ENCODE measurements at regions not wholly inside any gene's neighbourhood (a gene's known extent, or its start where the extent isn't known, plus 50 kb on each side); places are given as distances from the start of the nearest gene placed in this dataset.

DNA sequence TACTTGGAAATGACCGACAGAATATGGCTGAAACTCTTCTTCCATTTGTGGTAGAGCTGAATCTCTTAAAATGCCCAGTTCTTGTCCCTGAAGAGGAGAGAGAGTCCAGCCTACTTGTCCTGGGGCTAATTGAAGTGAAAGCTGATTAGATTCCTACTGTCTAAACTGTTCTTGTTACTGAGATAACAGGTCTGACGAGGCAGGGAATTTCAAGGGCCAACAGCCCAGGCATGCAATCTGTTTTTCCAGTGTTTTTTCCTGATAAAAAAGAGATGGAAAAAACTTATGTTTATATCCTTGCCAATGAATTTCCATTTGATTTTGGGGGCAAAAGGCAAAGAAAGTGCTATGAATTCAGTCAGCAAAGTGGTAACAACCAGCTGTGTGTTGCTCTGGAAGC, 195.5 kb downstream of the ETS1 start:
- Histone ChIP-seq H3K4me3 (ENCODE audit: low read depth in 1 of 2, low read length in 2 of 2) (no peak overlapping the region), H3K9me3 (ENCODE audit: control insufficient read depth in 1 of 2, low read length in 2 of 2) (no peaks in the 10 kb centered on the region), H3K27me3 (ENCODE audit: low read depth, low read length) (no peaks in the 10 kb centered on the region), H3K27ac (ENCODE audit: low read length) (no peak overlapping the region), H3K36me3 (ENCODE audit: control insufficient read depth in 1 of 2, insufficient read depth in 2 of 2, low read length in 2 of 2) (no peaks in the 10 kb centered on the region), H3K4me1 (ENCODE audit: control insufficient read depth in 1 of 2, insufficient read depth in 2 of 2, low read length in 2 of 2) (peaks cover 0 to 4% of the 10 kb centered on the region in 2 donors)

DNA sequence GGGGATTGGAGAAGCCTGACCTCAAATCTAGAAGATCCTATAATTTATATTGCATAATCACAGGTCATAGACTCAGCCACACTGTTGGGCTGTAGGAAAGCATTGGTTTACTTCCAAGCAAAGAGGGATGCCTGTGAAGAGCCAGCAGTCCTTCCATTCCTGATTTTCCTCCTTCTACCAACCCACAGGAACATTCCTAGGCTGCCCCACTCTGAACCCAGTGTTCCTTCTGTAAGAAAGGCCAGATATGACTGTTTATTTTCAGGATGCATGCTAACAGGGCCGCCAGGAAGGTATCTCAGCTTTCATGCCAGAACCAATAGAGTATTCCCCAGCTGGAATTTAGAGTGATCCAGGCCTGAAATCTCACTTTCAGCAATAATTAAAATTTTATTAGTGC, 197.1 kb downstream of the ETS1 start:
- no peak overlapping the region for H3K27ac ChIP-seq (ENCODE audit: low read length)
- no peak overlapping the region for H3K4me3 ChIP-seq (ENCODE audit: low read depth in 1 of 2, low read length in 2 of 2)
- no peaks in the 10 kb centered on the region for H3K36me3 ChIP-seq (ENCODE audit: control insufficient read depth in 1 of 2, insufficient read depth in 2 of 2, low read length in 2 of 2)
- no peaks in the 10 kb centered on the region for H3K27me3 ChIP-seq (ENCODE audit: low read depth, low read length)
- no peaks in the 10 kb centered on the region for H3K9me3 ChIP-seq (ENCODE audit: control insufficient read depth in 1 of 2, low read length in 2 of 2)
- H3K4me1 ChIP-seq (ENCODE audit: control insufficient read depth in 1 of 2, insufficient read depth in 2 of 2, low read length in 2 of 2) = peaks cover 0 to 4% of the 10 kb centered on the region in 2 donors

DNA sequence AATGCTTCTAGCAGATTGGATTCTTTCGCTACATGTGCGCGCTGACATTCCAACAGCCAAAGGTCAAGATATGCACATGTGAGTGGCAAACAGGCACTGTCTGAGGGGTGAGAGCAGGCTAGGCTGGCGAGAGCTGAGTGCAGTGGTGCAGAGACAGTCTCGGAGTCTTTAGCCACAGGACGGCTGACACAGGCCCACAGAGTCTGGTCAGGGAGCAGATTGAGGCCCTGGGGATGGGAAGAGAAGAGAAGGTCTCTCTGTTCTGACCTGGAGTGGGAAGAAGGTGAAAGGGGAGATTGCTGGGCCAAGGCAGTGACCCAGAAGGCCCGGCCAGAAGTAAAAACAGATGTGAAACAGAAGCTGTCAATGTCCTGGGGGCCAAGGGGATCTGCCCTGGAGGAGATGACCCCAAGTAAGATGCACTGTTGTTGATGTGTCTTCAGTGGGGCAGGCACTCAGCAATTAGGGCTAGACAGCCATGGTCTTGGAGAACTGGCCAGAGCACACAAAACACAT, 197.8 kb downstream of the ETS1 start:
- Histone ChIP-seq H3K27me3 (ENCODE audit: low read depth, low read length) (no peaks in the 10 kb centered on the region), H3K4me3 (ENCODE audit: low read depth in 1 of 2, low read length in 2 of 2) (no peak overlapping the region), H3K27ac (ENCODE audit: low read length) (no peak overlapping the region), H3K9me3 (ENCODE audit: control insufficient read depth in 1 of 2, low read length in 2 of 2) (no peaks in the 10 kb centered on the region), H3K4me1 (ENCODE audit: control insufficient read depth in 1 of 2, insufficient read depth in 2 of 2, low read length in 2 of 2) (peaks cover 0 to 4% of the 10 kb centered on the region in 2 donors), H3K36me3 (ENCODE audit: control insufficient read depth in 1 of 2, insufficient read depth in 2 of 2, low read length in 2 of 2) (no peaks in the 10 kb centered on the region)

DNA sequence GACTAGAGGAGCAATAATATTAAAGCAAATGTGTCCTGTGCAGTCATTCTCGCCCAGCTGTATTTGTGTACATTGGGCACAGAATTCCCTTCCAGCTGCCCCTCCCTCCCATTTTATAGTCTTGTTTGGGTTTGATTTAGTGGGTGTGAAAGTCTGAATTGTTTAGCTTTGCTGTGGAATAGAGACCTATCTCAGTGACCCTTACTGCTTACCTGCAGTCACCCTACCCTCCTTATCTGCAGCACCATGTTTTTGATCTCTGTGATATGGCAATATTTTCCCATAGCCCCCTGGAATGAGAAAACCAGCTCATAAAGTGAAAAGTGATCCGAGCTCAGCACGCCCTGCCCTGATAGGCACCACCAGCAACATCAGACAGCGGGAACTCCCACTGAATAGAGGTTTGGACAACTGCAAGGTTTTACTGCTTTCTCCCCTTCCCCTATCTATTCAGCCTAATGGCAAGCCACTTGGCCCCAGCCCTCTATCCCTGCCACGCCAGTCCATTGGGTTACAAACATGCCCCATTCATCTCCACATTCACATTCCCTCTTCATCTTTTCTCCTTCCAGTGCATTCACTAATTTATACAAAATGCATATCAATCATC, 199.0 kb downstream of the ETS1 start:
- Histone ChIP-seq H3K36me3 (ENCODE audit: control insufficient read depth in 1 of 2, insufficient read depth in 2 of 2, low read length in 2 of 2) (no peaks in the 10 kb centered on the region), H3K4me1 (ENCODE audit: control insufficient read depth in 1 of 2, insufficient read depth in 2 of 2, low read length in 2 of 2) (peaks cover 0 to 4% of the 10 kb centered on the region in 2 donors), H3K4me3 (ENCODE audit: low read depth in 1 of 2, low read length in 2 of 2) (no peak overlapping the region), H3K9me3 (ENCODE audit: control insufficient read depth in 1 of 2, low read length in 2 of 2) (no peaks in the 10 kb centered on the region), H3K27ac (ENCODE audit: low read length) (no peak overlapping the region), H3K27me3 (ENCODE audit: low read depth, low read length) (no peaks in the 10 kb centered on the region)

DNA sequence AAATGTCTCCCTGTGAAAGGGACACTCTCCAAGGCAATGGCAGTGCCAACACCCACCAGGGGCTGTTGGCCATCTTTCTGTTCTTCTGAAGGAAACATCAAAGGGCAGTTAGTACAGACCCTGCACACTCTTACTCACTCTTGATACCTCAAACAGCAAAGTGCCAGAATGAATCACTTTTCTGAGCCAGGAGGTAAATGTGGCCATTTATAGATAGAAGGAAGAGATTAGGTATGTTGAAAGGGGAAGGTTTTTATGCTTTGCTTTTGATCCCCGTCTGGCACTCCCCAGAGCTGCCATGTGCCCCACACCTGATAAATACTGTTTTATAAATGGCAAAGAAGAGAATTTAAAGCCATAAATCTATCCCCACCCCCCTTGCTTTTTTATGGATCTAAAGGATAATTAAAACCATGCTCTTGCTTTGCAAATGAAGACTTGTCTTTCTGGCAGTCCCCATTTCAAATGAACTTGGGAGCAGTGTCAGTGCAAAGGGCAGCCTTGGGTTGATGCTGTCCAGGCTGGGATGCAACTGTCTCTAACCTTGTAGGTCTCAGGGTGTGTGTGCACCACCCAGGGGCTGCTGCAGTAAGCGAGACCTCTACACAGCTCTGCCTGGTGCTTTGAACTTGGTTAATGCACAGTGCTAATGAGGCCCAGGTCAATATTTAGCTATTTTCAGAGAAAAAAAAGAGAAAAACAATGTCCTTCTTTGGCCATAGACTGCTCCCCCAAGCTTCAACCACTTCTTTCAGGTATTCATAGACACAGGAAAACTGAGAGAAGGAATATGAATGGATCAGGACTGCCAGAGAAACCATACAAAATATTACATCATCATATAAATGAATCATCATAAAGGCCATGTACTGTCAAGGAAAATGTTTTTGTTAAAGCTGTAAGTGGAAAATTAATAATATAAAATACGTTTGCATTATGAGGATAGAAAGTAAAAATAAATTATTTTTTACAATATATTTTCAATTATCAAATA, 207.5 kb downstream of the ETS1 start:
- Histone ChIP-seq H3K27ac (ENCODE audit: low read length) (no peak overlapping the region), H3K27me3 (ENCODE audit: low read depth, low read length) (no peaks in the 10 kb centered on the region), H3K36me3 (ENCODE audit: control insufficient read depth in 1 of 2, insufficient read depth in 2 of 2, low read length in 2 of 2) (no peaks in the 10 kb centered on the region), H3K4me1 (ENCODE audit: control insufficient read depth in 1 of 2, insufficient read depth in 2 of 2, low read length in 2 of 2) (no peaks in the 10 kb centered on the region), H3K9me3 (ENCODE audit: control insufficient read depth in 1 of 2, low read length in 2 of 2) (no peaks in the 10 kb centered on the region), H3K4me3 (ENCODE audit: low read depth in 1 of 2, low read length in 2 of 2) (no peak overlapping the region)

DNA sequence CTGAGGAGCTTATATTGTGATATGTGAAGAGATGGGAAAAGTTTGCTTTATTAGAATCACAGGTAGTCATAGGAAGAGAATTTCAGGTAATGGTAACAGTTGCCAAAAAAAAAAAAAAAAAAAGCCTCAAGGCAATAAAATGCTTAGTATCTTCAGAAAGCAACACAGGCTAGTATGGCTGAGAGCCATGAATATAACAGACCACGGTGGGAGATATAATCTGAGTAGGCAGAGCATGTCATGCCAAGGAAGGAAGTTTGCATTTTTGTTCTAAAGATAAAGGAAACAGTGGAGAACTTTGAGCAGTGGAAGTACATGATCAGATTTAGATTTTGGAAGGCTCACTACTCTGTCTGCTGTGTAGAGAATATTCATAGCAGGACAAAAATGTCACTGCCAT, 211.4 kb downstream of the ETS1 start:
- Histone ChIP-seq H3K27ac (ENCODE audit: low read length) (no peak overlapping the region), H3K4me3 (ENCODE audit: low read depth in 1 of 2, low read length in 2 of 2) (no peak overlapping the region), H3K4me1 (ENCODE audit: control insufficient read depth in 1 of 2, insufficient read depth in 2 of 2, low read length in 2 of 2) (no peaks in the 10 kb centered on the region), H3K36me3 (ENCODE audit: control insufficient read depth in 1 of 2, insufficient read depth in 2 of 2, low read length in 2 of 2) (no peaks in the 10 kb centered on the region), H3K27me3 (ENCODE audit: low read depth, low read length) (no peaks in the 10 kb centered on the region), H3K9me3 (ENCODE audit: control insufficient read depth in 1 of 2, low read length in 2 of 2) (no peaks in the 10 kb centered on the region)

DNA sequence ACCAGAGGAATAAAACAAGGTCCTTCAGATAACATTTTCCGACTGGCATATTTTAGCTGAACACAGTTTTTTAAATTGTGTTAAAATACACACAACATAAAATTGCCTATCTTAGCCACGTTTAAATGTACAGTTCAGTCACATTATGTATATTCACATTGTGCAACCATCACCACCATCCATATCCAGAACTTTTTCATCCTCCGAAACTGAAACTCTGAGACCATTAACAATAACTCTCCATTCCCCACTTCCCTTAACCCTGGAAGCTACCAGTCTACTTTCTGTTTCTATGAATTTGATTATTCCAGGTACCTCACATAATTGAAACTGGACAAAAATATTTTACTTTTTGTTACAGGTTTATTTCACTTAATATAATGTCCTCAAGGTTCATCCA, 213.3 kb downstream of the ETS1 start:
- H3K4me3 ChIP-seq (ENCODE audit: low read depth in 1 of 2, low read length in 2 of 2) = no peak overlapping the region
- H3K36me3 ChIP-seq (ENCODE audit: control insufficient read depth in 1 of 2, insufficient read depth in 2 of 2, low read length in 2 of 2) = no peaks in the 10 kb centered on the region
- no peaks in the 10 kb centered on the region for H3K4me1 ChIP-seq (ENCODE audit: control insufficient read depth in 1 of 2, insufficient read depth in 2 of 2, low read length in 2 of 2)
- H3K9me3 ChIP-seq (ENCODE audit: control insufficient read depth in 1 of 2, low read length in 2 of 2) = no peaks in the 10 kb centered on the region
- no peak overlapping the region for H3K27ac ChIP-seq (ENCODE audit: low read length)
- no peaks in the 10 kb centered on the region for H3K27me3 ChIP-seq (ENCODE audit: low read depth, low read length)

DNA sequence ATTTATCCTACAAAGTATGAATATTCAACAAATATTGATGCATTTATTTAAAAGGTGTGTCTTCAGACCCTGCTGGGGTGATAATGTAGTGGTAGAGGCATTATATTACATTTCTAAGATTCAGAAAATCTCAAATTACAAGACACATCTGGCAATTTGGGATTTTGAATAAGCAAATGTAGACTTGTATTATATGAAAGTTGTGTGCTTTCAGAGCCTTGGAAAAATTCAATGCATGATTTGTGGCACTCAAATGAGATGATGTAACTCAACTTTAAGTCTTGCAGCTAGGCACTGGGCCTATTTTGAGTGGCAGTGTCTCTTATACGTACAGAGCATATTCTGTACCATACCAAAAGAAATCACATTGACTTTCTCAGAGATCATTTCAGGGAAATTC, 214.4 kb downstream of the ETS1 start:
- Histone ChIP-seq H3K27ac (ENCODE audit: low read length) (no peak overlapping the region), H3K36me3 (ENCODE audit: control insufficient read depth in 1 of 2, insufficient read depth in 2 of 2, low read length in 2 of 2) (no peaks in the 10 kb centered on the region), H3K27me3 (ENCODE audit: low read depth, low read length) (no peaks in the 10 kb centered on the region), H3K9me3 (ENCODE audit: control insufficient read depth in 1 of 2, low read length in 2 of 2) (no peaks in the 10 kb centered on the region), H3K4me1 (ENCODE audit: control insufficient read depth in 1 of 2, insufficient read depth in 2 of 2, low read length in 2 of 2) (no peaks in the 10 kb centered on the region), H3K4me3 (ENCODE audit: low read depth in 1 of 2, low read length in 2 of 2) (no peak overlapping the region)

DNA sequence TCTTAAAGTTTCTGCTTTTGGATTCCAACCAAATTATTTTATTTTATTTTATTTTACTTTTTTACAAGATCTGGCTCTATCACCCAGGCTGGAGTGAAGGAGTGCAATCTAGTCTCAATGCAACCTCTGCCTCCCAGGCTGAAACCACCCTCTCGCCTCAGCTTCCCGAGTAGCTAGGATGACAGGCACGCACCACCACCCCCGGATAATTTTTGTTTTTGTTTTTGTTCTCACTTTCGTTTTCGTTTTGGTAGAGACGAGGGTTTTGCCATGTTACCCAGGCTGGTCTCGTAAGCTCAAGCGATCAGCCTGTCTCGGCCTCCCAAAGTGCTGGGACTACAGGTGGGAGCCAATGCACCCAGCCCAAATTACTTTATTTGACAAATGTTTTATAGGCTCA, 219.8 kb downstream of the ETS1 start:
- Histone ChIP-seq H3K27me3 (ENCODE audit: low read depth, low read length) (no peaks in the 10 kb centered on the region), H3K27ac (ENCODE audit: low read length) (no peak overlapping the region), H3K4me3 (ENCODE audit: low read depth in 1 of 2, low read length in 2 of 2) (no peak overlapping the region), H3K4me1 (ENCODE audit: control insufficient read depth in 1 of 2, insufficient read depth in 2 of 2, low read length in 2 of 2) (no peaks in the 10 kb centered on the region), H3K9me3 (ENCODE audit: control insufficient read depth in 1 of 2, low read length in 2 of 2) (no peaks in the 10 kb centered on the region), H3K36me3 (ENCODE audit: control insufficient read depth in 1 of 2, insufficient read depth in 2 of 2, low read length in 2 of 2) (no peaks in the 10 kb centered on the region)

DNA sequence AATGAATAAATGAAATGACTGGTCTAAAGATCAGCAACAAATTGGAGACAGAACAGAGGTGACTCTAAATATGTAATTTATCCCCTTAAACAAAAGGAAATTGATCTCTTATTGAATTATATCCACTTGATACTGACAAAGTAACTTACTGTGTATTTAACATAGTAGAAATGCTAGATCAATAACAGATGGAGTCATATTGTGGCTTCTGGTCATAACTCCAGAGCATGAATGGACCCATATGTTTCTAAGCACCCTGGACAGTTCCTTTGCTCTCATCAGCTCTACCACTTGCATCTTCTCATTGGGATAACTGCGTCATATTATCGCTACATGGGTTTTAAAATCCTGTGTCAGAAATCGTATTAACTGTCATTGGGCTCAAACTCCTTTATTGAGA, 222.3 kb downstream of the ETS1 start:
- no peak overlapping the region for H3K27ac ChIP-seq (ENCODE audit: low read length)
- no peaks in the 10 kb centered on the region for H3K36me3 ChIP-seq (ENCODE audit: control insufficient read depth in 1 of 2, insufficient read depth in 2 of 2, low read length in 2 of 2)
- no peaks in the 10 kb centered on the region for H3K9me3 ChIP-seq (ENCODE audit: control insufficient read depth in 1 of 2, low read length in 2 of 2)
- H3K4me3 ChIP-seq (ENCODE audit: low read depth in 1 of 2, low read length in 2 of 2) = no peak overlapping the region
- H3K4me1 ChIP-seq (ENCODE audit: control insufficient read depth in 1 of 2, insufficient read depth in 2 of 2, low read length in 2 of 2) = no peaks in the 10 kb centered on the region
- no peaks in the 10 kb centered on the region for H3K27me3 ChIP-seq (ENCODE audit: low read depth, low read length)

DNA sequence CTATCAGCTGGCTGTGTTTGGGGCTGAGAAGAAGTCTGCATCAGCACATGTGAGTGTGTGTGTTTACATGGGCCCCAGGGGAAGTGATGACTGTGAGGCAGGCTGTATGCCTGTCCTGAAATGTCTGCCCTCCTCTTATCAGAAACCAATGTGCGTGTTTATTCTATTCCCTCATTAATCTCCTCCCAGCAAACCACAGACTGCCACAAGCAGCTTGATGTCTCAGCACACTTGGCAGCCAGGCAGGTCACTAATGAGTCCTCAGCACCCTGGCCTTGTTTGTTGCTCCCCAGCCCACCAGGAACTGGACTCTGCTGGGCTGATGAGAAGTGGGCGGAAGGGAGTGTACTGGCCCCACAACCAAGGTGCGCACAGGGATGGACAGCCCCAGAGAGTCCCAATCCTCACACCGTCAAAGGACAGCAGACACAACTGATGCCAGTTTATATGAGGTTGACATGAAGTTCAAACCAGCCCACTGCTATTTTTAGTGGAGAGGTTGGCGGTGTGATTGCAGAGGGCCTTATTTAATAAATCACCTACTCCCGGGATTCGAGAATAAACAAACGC, 225.8 kb downstream of the ETS1 start:
- Histone ChIP-seq H3K27ac (ENCODE audit: low read length) (no peak overlapping the region), H3K9me3 (ENCODE audit: control insufficient read depth in 1 of 2, low read length in 2 of 2) (no peaks in the 10 kb centered on the region), H3K4me3 (ENCODE audit: low read depth in 1 of 2, low read length in 2 of 2) (no peak overlapping the region), H3K27me3 (ENCODE audit: low read depth, low read length) (no peaks in the 10 kb centered on the region), H3K4me1 (ENCODE audit: control insufficient read depth in 1 of 2, insufficient read depth in 2 of 2, low read length in 2 of 2) (no peaks in the 10 kb centered on the region), H3K36me3 (ENCODE audit: control insufficient read depth in 1 of 2, insufficient read depth in 2 of 2, low read length in 2 of 2) (no peaks in the 10 kb centered on the region)
